GM12878 (cell line): ENCODE measurements at regions not wholly inside any gene's neighbourhood (a gene's known extent, or its start where the extent isn't known, plus 50 kb on each side); places are given as distances from the start of the nearest gene placed in this dataset.

ENCODE experiments used
- ATAC-seq: fragments of 200-7000 bp; cut with Tn5 transposase; 3 replicates; pipeline ENCODE4 v1.9.1; 2020; ENCODE audit warnings: mild to moderate bottlenecking, moderate library complexity
- BruUV-seq: library from RNA; stranded (reverse); fragments of 400-500 nt; replicated peaks from 2 replicates; lab custom pipeline; 2021; lab: Mats Ljungman, UMichigan
- CTCF ChIA-PET: fragments of 300-600 bp; sonication (Branson Sonifier 250); formaldehyde crosslinking; extraction: SDS; loops from one replicate; lab custom pipeline; 2021; ENCODE audit warnings: inconsistent platforms; lab: Yijun Ruan, JAX
- POLR2A ChIA-PET: fragments of 350-600 bp; formaldehyde crosslinking; extraction: SDS; loops from one replicate; lab custom pipeline; 2021; ENCODE audit warnings: inconsistent platforms; lab: Charles Lee
- RAD21 ChIA-PET: fragments of 300-600 bp; sonication (Branson Sonifier 250); formaldehyde crosslinking; loops from one replicate; lab custom pipeline; 2023; ENCODE audit warnings: antibody characterized with exemption; ENCODE audit not compliant: unreplicated experiment; lab: Charles Lee
- SMC1A ChIA-PET: fragments of 300-600 bp; sonication (Branson Sonifier 250); formaldehyde crosslinking; loops from one replicate; lab custom pipeline; 2023; ENCODE audit not compliant: unreplicated experiment, uncharacterized antibody; lab: Charles Lee
- DNase-seq: peaks from one replicate; pipeline ENCODE4 v3.0.0-alpha.2; 2011; ENCODE audit warnings: low read depth, low spot score
- FAIRE-seq: peaks from 3 replicates; lab custom pipeline; 2011; peaks lifted over from hg19 to GRCh38; lab: Jason Lieb, UNC
- H2AFZ ChIP-seq: 2 replicates; pipeline ENCODE4 v1.6.0; 2011; ENCODE audit warnings: low read depth, low read length, control low read depth; ENCODE audit not compliant: control insufficient read depth
- H3K27ac ChIP-seq: 2 replicates; pipeline ENCODE4 v1.5.1; 2011; ENCODE audit warnings: control low read depth; ENCODE audit not compliant: control insufficient read depth, insufficient read depth
- H3K27me3 ChIP-seq, 2 experiments: replicated peaks in 1 of 2; 2 replicates each; pipeline versions ENCODE4 v1.6.0 to v1.6.1; 2011; ENCODE audit warnings: low read length in 1 of 2; ENCODE audit not compliant: control insufficient read depth in 2 of 2, insufficient read depth in 2 of 2
- H3K36me3 ChIP-seq, 2 experiments: 2 replicates each; pipeline ENCODE4 v1.5.1; 2011; ENCODE audit warnings: low read length in 1 of 2; ENCODE audit not compliant: control insufficient read depth in 2 of 2, insufficient read depth in 2 of 2
- H3K4me1 ChIP-seq: 2 replicates; pipeline ENCODE4 v1.6.1; 2011; ENCODE audit warnings: mild to moderate bottlenecking, low read length, moderate library complexity, mixed read lengths; ENCODE audit not compliant: control insufficient read depth, insufficient read depth
- H3K4me2 ChIP-seq: 2 replicates; pipeline ENCODE4 v1.6.0; 2011; ENCODE audit warnings: control low read depth; ENCODE audit not compliant: control insufficient read depth, insufficient read depth
- H3K4me3 ChIP-seq: fragments of 200-600 bp; sonication (generic); 2 replicates; pipeline ENCODE4 v1.5.1; 2016
- H3K79me2 ChIP-seq: 2 replicates; pipeline ENCODE4 v1.6.0; 2011; ENCODE audit warnings: low read length; ENCODE audit not compliant: control insufficient read depth, insufficient read depth
- H3K9ac ChIP-seq: 2 replicates; pipeline ENCODE4 v1.8.0; 2011; ENCODE audit warnings: low read length, control low read depth, mixed read lengths; ENCODE audit not compliant: control insufficient read depth, insufficient read depth
- H3K9me3 ChIP-seq: replicated peaks from 3 replicates; pipeline ENCODE4 v1.5.1; 2011; ENCODE audit warnings: mild to moderate bottlenecking, low read length; ENCODE audit not compliant: control insufficient read depth, insufficient read depth
- H4K20me1 ChIP-seq: 2 replicates; pipeline ENCODE4 v1.6.0; 2011; ENCODE audit not compliant: control insufficient read depth, insufficient read depth
- CEBPB ChIP-seq, 2 experiments: fragments of 150-350 bp in 1 of 2; IDR thresholded peaks; 2 replicates each; pipeline ENCODE4 v1.6.1; 2012 to 2014; ENCODE audit warnings: low read depth in 2 of 2, low read length in 2 of 2, borderline replicate concordance in 1 of 2, inconsistent platforms in 1 of 2
- HDAC2 ChIP-seq: fragments of 200-600 bp; sonication (generic); IDR thresholded peaks from 2 replicates; pipeline ENCODE4 v1.6.1; 2017
- TCF12 ChIP-seq: IDR thresholded peaks from 2 replicates; pipeline ENCODE4 v1.6.1; 2011; ENCODE audit warnings: low read depth, mild to moderate bottlenecking, low read length
- WGBS: methylation state at CpG from one replicate; pipeline ENCODE4 v1.1.6; 2016; ENCODE audit warnings: low lambda C conversion rate; ENCODE audit not compliant: insufficient replicate concordance, insufficient coverage; ENCODE audit errors: missing lambda C conversion rate; 5-methylcytosine and 5-hydroxymethylcytosine counted together
- in situ Hi-C: fragments of 300-500 bp; cut with MboI; formaldehyde crosslinking; loops from 9 replicates; pipeline ENCODE4 v1.14.3; 2018; ENCODE audit warnings: mixed read lengths
- intact Hi-C: fragments of 100-400 bp; cut with micrococcal nuclease; formaldehyde crosslinking; loops from one replicate; pipeline ENCODE4 v1.14.2; 2022; ENCODE audit not compliant: unreplicated experiment
- TF ChIP-seq, protein P1 (sequence below): fragments of 450-650 bp; IDR thresholded peaks from 2 replicates; pipeline ENCODE4 v1.6.1; 2016; ENCODE audit warnings: mild to moderate bottlenecking, moderate library complexity, borderline replicate concordance
- TF ChIP-seq, protein P2 (sequence below): fragments of 450-650 bp; IDR thresholded peaks from 2 replicates; pipeline ENCODE4 v1.6.1; 2014; ENCODE audit warnings: mild to moderate bottlenecking
- TF ChIP-seq, protein P3 (sequence below): fragments of 450-650 bp; IDR thresholded peaks from 2 replicates; pipeline ENCODE4 v1.6.1; 2017; ENCODE audit warnings: borderline replicate concordance

DNA sequence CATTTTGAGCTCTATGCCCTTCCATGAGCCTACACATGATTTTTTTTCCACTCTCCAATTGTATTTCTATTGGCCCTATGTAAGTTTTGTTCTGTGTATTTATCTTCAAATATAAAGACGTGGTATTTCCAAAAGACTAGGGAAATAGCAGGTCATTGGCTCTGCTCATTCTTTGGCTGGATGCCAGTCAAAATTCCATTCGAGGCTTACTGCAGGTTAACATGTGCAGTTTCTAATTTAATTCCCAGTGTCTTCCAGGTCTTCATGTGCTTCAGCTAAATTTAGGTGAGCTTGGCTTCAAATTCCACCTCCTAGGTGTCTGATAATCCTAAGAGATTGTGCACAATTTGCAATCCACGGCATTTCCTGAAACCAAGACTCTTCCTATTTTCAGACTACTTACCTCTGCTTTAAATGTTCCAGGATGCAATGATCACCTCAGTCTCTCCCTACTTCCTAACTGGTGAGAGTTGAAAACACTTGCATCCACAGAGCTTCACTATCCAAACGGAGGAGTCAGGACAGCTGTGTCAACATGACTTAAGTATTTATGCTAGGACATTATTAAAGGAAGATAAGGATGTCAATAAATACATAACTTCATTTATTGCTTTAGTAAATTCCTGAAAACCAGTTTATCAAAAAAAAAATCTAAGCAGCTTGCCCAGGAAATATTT lies 236.1 kb downstream of the COL12A1 start:
- TF ChIP-seq, protein P1, sequence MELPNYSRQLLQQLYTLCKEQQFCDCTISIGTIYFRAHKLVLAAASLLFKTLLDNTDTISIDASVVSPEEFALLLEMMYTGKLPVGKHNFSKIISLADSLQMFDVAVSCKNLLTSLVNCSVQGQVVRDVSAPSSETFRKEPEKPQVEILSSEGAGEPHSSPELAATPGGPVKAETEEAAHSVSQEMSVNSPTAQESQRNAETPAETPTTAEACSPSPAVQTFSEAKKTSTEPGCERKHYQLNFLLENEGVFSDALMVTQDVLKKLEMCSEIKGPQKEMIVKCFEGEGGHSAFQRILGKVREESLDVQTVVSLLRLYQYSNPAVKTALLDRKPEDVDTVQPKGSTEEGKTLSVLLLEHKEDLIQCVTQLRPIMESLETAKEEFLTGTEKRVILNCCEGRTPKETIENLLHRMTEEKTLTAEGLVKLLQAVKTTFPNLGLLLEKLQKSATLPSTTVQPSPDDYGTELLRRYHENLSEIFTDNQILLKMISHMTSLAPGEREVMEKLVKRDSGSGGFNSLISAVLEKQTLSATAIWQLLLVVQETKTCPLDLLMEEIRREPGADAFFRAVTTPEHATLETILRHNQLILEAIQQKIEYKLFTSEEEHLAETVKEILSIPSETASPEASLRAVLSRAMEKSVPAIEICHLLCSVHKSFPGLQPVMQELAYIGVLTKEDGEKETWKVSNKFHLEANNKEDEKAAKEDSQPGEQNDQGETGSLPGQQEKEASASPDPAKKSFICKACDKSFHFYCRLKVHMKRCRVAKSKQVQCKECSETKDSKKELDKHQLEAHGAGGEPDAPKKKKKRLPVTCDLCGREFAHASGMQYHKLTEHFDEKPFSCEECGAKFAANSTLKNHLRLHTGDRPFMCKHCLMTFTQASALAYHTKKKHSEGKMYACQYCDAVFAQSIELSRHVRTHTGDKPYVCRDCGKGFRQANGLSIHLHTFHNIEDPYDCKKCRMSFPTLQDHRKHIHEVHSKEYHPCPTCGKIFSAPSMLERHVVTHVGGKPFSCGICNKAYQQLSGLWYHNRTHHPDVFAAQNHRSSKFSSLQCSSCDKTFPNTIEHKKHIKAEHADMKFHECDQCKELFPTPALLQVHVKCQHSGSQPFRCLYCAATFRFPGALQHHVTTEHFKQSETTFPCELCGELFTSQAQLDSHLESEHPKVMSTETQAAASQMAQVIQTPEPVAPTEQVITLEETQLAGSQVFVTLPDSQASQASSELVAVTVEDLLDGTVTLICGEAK: no peak
- no peak for TF ChIP-seq HDAC2
- BruUV-seq: no TSS peak
- ChIA-PET RAD21 (no interaction called here), POLR2A (no interaction called here), SMC1A (no interaction called here), CTCF (no interaction called here)
- no peak overlapping the region for H3K4me3 ChIP-seq
- H3K79me2 ChIP-seq: no peaks in the 10 kb centered on the region
- H3K4me2 ChIP-seq: no peak overlapping the region
- in situ Hi-C loops: no loop called here
- no peak overlapping the region for H3K27ac ChIP-seq
- no peaks in the 10 kb centered on the region for H4K20me1 ChIP-seq
- DNase-seq: no peak
- no peaks in the 10 kb centered on the region for H3K27me3 ChIP-seq
- no peak for ATAC-seq
- H2AFZ ChIP-seq: no peak overlapping the region
- no peak overlapping the region for H3K9ac ChIP-seq
- no peak for FAIRE-seq
- H3K9me3 ChIP-seq: no peaks in the 10 kb centered on the region
- H3K36me3 ChIP-seq: no peaks in the 10 kb centered on the region
- WGBS: 5% methylated on average over 4 of the region's 4 CpGs
- H3K4me1 ChIP-seq: no peaks in the 10 kb centered on the region
- intact Hi-C loops: no loop called here

DNA sequence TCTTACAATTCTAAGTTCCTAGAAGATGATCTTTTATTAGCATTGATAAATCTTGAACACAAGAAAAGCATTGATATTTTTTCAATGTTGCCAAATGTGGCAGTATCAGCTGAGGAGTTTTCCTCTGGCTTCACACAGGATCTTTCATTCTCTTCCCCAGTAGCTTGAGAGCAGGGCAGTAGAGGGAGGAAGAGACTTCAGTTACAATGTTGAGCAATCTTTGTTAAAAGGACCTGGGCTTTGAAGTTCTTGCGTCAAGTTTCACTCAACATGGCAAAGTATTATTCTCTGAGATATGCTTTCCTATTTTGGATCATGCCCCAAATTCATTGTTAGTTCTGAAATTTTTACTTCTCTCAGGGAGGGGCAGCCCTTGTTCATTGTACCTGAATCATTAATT lies 238.0 kb downstream of the COL12A1 start:
- intact Hi-C loops: no loop called here
- TF ChIP-seq, protein P2, sequence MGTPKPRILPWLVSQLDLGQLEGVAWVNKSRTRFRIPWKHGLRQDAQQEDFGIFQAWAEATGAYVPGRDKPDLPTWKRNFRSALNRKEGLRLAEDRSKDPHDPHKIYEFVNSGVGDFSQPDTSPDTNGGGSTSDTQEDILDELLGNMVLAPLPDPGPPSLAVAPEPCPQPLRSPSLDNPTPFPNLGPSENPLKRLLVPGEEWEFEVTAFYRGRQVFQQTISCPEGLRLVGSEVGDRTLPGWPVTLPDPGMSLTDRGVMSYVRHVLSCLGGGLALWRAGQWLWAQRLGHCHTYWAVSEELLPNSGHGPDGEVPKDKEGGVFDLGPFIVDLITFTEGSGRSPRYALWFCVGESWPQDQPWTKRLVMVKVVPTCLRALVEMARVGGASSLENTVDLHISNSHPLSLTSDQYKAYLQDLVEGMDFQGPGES: no peak
- TF ChIP-seq CEBPB (IDR thresholded peaks at IDR 0.05; ENCODE audit: borderline replicate concordance in 1 of 2, low read depth in 2 of 2, low read length in 2 of 2): no peak
- TF ChIP-seq TCF12: no peak
- TF ChIP-seq, protein P3, sequence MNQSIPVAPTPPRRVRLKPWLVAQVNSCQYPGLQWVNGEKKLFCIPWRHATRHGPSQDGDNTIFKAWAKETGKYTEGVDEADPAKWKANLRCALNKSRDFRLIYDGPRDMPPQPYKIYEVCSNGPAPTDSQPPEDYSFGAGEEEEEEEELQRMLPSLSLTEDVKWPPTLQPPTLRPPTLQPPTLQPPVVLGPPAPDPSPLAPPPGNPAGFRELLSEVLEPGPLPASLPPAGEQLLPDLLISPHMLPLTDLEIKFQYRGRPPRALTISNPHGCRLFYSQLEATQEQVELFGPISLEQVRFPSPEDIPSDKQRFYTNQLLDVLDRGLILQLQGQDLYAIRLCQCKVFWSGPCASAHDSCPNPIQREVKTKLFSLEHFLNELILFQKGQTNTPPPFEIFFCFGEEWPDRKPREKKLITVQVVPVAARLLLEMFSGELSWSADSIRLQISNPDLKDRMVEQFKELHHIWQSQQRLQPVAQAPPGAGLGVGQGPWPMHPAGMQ: no peak
- TF ChIP-seq, all 136 proteins: peak for 0
- CTCF ChIA-PET: no interaction called here
- H2AFZ ChIP-seq: no peak overlapping the region
- 36% methylated on average over 1 of the region's 1 CpG for WGBS
- H3K4me1 ChIP-seq: no peaks in the 10 kb centered on the region
- H3K79me2 ChIP-seq: no peaks in the 10 kb centered on the region
- H3K27ac ChIP-seq: no peak overlapping the region
- no peaks in the 10 kb centered on the region for H3K27me3 ChIP-seq
- POLR2A ChIA-PET: no interaction called here
- RAD21 ChIA-PET: no interaction called here
- H4K20me1 ChIP-seq: no peaks in the 10 kb centered on the region
- in situ Hi-C loops: no loop called here
- no TSS peak for BruUV-seq
- H3K4me3 ChIP-seq: no peak overlapping the region
- no peaks in the 10 kb centered on the region for H3K36me3 ChIP-seq
- ATAC-seq: no peak
- SMC1A ChIA-PET: no interaction called here
- H3K9me3 ChIP-seq: no peaks in the 10 kb centered on the region
- no peak overlapping the region for H3K4me2 ChIP-seq
- FAIRE-seq: no peak
- DNase-seq: no peak
- H3K9ac ChIP-seq: no peak overlapping the region
